Daoy (cell line): ENCODE measurements at regions not wholly inside any gene's neighbourhood (a gene's known extent, or its start where the extent isn't known, plus 50 kb on each side); places are given as distances from the start of the nearest gene placed in this dataset.
A peak's percentile ranks its signal among the peaks of the same experiment; 100 is the strongest.
"Not testable (repeated sequence)": the region's sequence is repeated elsewhere in the genome, so short reads cannot be mapped to it uniquely, and the experiment has no call there.

Experiments
- DNase-seq: peaks from one replicate; pipeline ENCODE4 v3.0.0-alpha.2; 2015; ENCODE audit warnings: low read depth

GRCh38 chr9:67708109-67708508 is 150.6 kb upstream of the ANKRD20A1 start:
- not testable (repeated sequence) for DNase-seq

GRCh38 chr9:67711429-67711828 is 147.3 kb upstream of the ANKRD20A1 start:
- not testable (repeated sequence) for DNase-seq

- DNase-seq: peak; percentile 9
Observed at GRCh38 chr9:67711931-67712330, 146.8 kb upstream of the ANKRD20A1 start.

GRCh38 chr9:67712956-67713355 is 145.8 kb upstream of the ANKRD20A1 start:
- DNase-seq: not testable (repeated sequence)

GRCh38 chr9:67717830-67718388 is 140.8 kb upstream of the ANKRD20A1 start:
- not testable (repeated sequence) for DNase-seq

DNA sequence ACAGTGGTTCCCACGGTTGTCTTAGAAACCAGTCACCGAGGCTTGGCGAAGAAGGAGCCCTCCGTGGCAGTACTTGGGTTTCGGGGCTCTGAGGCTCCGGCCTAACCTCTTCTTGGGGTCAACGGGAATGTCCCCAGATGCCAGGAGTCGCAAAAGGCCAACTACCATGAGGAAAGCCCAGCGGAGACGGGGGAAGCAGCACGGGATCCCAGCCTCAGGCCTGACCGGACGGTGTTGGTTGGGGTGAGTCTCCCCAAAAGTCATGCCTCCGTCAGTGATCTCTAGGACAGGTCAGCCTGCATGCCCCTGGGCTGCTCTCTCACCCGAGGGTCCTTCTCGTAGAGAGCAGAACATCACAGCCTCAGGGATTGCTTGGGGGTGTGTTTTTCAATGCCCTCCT is 138.2 kb upstream of the ANKRD20A1 start:
- not testable (repeated sequence) for DNase-seq

DNA sequence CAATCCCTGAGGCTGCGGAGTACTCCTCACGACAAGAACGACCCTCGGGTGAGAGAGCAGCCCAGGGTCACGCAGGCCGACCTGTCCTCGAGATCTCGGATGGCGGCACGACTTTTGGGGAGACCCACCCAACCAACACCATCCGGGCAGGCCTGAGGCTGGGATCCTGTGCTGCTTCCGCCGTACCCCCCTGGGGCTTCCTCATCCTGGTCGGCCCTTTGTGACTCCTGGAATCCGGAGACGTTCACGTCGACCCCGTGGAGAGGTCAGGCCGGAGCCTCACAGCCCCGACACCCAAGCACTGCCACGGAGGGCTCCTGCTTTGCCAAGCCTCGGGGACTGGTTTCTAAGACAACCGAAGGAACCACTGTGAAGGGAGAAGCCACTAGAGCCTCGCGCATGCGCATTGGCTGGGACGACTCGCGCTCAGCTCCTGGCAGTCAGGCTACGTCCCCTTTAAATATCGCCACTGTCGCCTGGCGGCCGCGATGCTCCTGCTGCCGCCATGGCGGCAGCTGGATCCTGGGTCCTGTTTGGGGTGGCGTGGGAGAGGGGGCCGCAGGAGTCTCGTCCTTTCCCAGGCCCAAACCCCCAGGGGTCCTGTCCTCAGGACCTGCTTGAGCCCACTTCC is 136.2 kb upstream of the ANKRD20A1 start:
- DNase-seq: not testable (repeated sequence)

DNA sequence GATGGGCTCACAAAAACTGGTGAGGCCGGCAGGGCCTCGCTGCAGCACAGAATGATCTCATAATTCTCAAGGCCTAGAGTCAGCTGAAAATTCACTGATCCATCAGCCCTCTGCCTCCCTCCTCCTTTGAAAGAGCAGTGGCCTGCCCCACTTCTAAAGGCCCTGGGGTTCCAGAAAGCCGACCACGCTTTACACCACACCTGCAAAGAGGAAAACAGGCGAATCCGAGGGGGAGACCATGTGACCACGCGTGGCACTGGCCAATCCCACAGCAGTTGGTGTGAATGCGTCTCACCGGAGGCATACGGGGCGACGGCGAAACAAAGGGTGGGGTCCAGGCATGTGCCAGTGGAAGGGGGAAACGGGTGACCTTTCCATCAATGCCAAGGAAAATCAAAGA is 135.5 kb upstream of the ANKRD20A1 start:
- not testable (repeated sequence) for DNase-seq

DNA sequence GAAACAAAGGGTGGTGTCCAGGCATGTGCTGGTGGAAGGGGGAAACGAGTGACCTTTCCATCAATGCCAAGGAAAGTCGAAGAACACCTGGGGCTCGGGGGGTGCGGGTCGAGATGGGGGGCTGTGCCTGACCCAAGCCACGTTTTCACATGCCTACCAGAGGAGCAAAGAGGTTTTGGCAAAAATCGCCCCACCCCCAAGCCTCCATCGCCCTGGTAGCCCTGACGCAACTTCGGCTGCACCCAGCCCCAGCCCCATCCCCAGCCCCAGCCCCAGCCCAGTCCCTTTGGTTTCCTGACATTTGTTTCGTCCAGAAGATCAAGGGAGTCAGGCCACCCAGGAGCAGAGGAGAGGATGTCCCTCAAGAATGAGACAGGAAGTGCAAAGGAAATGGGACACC is 133.8 kb upstream of the ANKRD20A1 start:
- DNase-seq: not testable (repeated sequence)

DNA sequence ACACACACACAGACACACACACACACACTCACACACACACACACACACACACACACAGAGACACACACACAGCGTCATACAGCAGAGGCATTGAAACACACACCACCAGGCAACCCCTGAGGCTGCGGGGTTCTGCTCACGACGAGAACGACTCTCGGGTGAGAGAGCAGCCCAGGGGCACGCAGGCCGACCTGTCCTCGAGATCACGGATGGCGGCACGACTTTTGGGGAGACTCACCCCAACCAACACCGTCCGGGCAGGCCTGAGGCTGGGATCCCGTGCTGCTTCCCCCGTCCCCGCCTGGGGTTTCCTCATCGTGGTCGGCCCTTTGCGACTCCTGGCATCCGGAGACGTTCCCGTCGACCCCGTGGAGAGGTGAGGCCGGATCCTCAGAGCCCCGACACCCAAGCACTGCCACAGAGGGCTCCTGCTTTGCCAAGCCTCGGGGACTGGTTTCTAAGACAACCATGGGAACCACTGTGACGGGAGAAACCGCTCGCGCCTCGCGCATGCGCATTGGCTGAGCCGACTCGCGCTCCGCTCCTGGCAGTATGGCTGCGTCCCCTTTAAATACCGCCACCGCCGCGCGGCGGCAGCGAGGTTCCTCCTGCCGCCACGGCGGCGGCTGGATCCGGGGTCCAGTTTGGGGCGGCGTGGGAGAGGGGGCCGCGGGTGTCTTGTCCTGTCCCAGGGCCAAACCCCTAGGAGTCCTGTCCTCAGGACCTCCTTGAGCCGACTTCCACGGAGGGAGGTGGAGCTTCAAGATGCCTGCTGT is 132.3 kb upstream of the ANKRD20A1 start:
- DNase-seq: not testable (repeated sequence)

DNA sequence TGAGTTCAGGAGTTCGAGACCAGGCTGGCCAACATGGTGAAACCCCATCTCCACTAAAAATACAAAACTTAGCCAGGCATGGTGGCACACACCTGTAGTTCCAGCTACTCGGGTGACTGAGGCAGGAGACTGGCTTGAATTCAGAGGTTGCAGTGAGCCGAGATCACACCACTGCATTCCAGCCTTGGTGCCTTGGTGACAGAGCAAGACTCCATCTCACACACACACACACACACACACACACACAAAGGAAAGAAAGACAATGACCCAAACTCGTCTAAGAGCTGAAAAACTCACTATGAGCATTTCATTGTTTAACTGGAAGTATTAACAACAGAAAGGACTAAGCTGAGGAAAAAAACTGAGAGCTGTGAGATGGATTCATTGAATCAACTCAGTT is 95.6 kb upstream of the ANKRD20A1 start:
- DNase-seq: not testable (repeated sequence)

- DNase-seq: not testable (repeated sequence)
Observed at GRCh38 chr9:67771807-67772206, 86.9 kb upstream of the ANKRD20A1 start.

- DNase-seq: not testable (repeated sequence)
Observed at GRCh38 chr9:67800170-67800569, 58.6 kb upstream of the ANKRD20A1 start.
